OCI-LY1 (cell line): ENCODE measurements at regions not wholly inside any gene's neighbourhood (a gene's known extent, or its start where the extent isn't known, plus 50 kb on each side); places are given as distances from the start of the nearest gene placed in this dataset.

Experiments
- H2AFZ ChIP-seq: fragments of 200-600 bp; sonication (generic), shearing (Covaris generic); 2 replicates; pipeline ENCODE4 v1.6.0; 2014; ENCODE audit warnings: antibody characterized with exemption, mild to moderate bottlenecking, low read length
- H3F3A ChIP-seq: fragments of 200-600 bp; sonication (generic), shearing (Covaris generic); 2 replicates; pipeline ENCODE4 v1.6.0; 2014; ENCODE audit warnings: mild to moderate bottlenecking, antibody characterized with exemption, low read length, moderate library complexity; ENCODE audit not compliant: insufficient read depth
- H3K27ac ChIP-seq: fragments of 200-600 bp; sonication (generic); 2 replicates; pipeline ENCODE4 v1.5.1; 2014; ENCODE audit warnings: low read length, mixed run types, mild to moderate bottlenecking, low read depth; ENCODE audit not compliant: poor library complexity, severe bottlenecking
- H3K27me3 ChIP-seq: fragments of 200-600 bp; sonication (generic); 2 replicates; pipeline ENCODE4 v1.6.0; 2014; ENCODE audit warnings: antibody characterized with exemption, mild to moderate bottlenecking, low read length, moderate library complexity; ENCODE audit not compliant: insufficient read depth
- H3K36me3 ChIP-seq: fragments of 200-600 bp; sonication (generic); 2 replicates; pipeline ENCODE4 v1.6.1; 2014; ENCODE audit warnings: mild to moderate bottlenecking, antibody characterized with exemption, low read length, moderate library complexity, mixed read lengths; ENCODE audit not compliant: insufficient read depth
- H3K4me1 ChIP-seq: fragments of 200-600 bp; sonication (generic); 2 replicates; pipeline ENCODE4 v1.5.1; 2014; ENCODE audit warnings: mild to moderate bottlenecking, low read length, moderate library complexity; ENCODE audit not compliant: insufficient read depth, severe bottlenecking
- H3K4me2 ChIP-seq: fragments of 200-600 bp; sonication (generic), shearing (Covaris generic); 2 replicates; pipeline ENCODE4 v1.6.1; 2014; ENCODE audit warnings: low read length
- H3K4me3 ChIP-seq: fragments of 200-600 bp; sonication (generic); 2 replicates; pipeline ENCODE4 v1.5.1; 2014; ENCODE audit warnings: low read length, low read depth, mild to moderate bottlenecking, mixed read lengths; ENCODE audit not compliant: poor library complexity, severe bottlenecking
- H3K79me2 ChIP-seq: fragments of 200-600 bp; shearing (Covaris generic); 2 replicates; pipeline ENCODE4 v1.6.1; 2016; ENCODE audit warnings: mixed run types, low read length, mixed read lengths; ENCODE audit not compliant: insufficient read depth
- H3K9ac ChIP-seq: fragments of 200-600 bp; sonication (generic), shearing (Covaris generic); 2 replicates; pipeline ENCODE4 v1.6.1; 2014; ENCODE audit warnings: mild to moderate bottlenecking, low read length, mixed read lengths
- H3K9me2 ChIP-seq: fragments of 200-600 bp; sonication (generic), shearing (Covaris generic); 2 replicates; pipeline ENCODE4 v1.6.1; 2014; ENCODE audit warnings: low read depth, mild to moderate bottlenecking, low read length, mixed read lengths
- H3K9me3 ChIP-seq: fragments of 200-600 bp; shearing (Covaris generic); 2 replicates; pipeline ENCODE4 v1.6.1; 2014; ENCODE audit warnings: low read length, mixed read lengths
- H4K20me1 ChIP-seq: fragments of 200-600 bp; sonication (generic), shearing (Covaris generic); 2 replicates; pipeline ENCODE4 v1.6.0; 2016; ENCODE audit warnings: mild to moderate bottlenecking, low read length; ENCODE audit not compliant: insufficient read depth
- CTCF ChIP-seq: fragments of 200-600 bp; sonication (generic), shearing (Covaris generic); IDR thresholded peaks from 2 replicates; pipeline ENCODE4 v1.5.1; 2017; ENCODE audit warnings: mild to moderate bottlenecking, antibody characterized with exemption, low read length, moderate library complexity, mixed read lengths
- EZH2 ChIP-seq: fragments of 200-600 bp; sonication (generic), shearing (Covaris generic); IDR thresholded peaks from 2 replicates; pipeline ENCODE4 v1.8.0; 2017; ENCODE audit warnings: borderline replicate concordance, mixed run types, mild to moderate bottlenecking, antibody characterized with exemption, low read length, moderate library complexity, mixed read lengths

GRCh38 chr5:161235569-161235968, 311.0 kb downstream of the GABRB2 start:
- Histone ChIP-seq H3K79me2 (no peaks in the 10 kb centered on the region), H3K9ac (no peak overlapping the region), H4K20me1 (no peaks in the 10 kb centered on the region), H3K27me3 (no peaks in the 10 kb centered on the region), H3K9me3 (no peaks in the 10 kb centered on the region), H3K4me2 (no peak overlapping the region), H3K4me3 (no peak overlapping the region), H3K27ac (no peak overlapping the region), H3K9me2 (no peaks in the 10 kb centered on the region), H3K36me3 (no peaks in the 10 kb centered on the region), H3K4me1 (no peaks in the 10 kb centered on the region), H2AFZ (no peak overlapping the region), H3F3A (no peaks in the 10 kb centered on the region)
- no peak for TF ChIP-seq CTCF
- TF ChIP-seq EZH2, result no peak

- H3K4me3 ChIP-seq, result no peak overlapping the region
- no peaks in the 10 kb centered on the region for H3F3A ChIP-seq
- H3K4me2 ChIP-seq, result no peak overlapping the region
- TF ChIP-seq EZH2, result no peak
- no peak for TF ChIP-seq CTCF
- H3K36me3 ChIP-seq, result no peaks in the 10 kb centered on the region
- no peak overlapping the region for H2AFZ ChIP-seq
- H3K79me2 ChIP-seq, result no peaks in the 10 kb centered on the region
- H4K20me1 ChIP-seq, result no peaks in the 10 kb centered on the region
- H3K9me2 ChIP-seq, result no peaks in the 10 kb centered on the region
- H3K27ac ChIP-seq, result no peak overlapping the region
- no peaks in the 10 kb centered on the region for H3K27me3 ChIP-seq
- H3K4me1 ChIP-seq, result no peaks in the 10 kb centered on the region
- no peak overlapping the region for H3K9ac ChIP-seq
- H3K9me3 ChIP-seq, result no peaks in the 10 kb centered on the region
Observed at GRCh38 chr5:161233553-161233952, 313.0 kb downstream of the GABRB2 start.

GRCh38 chr5:161230221-161230620, 316.3 kb downstream of the GABRB2 start:
- Histone ChIP-seq H3K36me3 (no peaks in the 10 kb centered on the region), H3K9ac (no peak overlapping the region), H3K9me3 (no peaks in the 10 kb centered on the region), H3K9me2 (no peaks in the 10 kb centered on the region), H3K27me3 (no peaks in the 10 kb centered on the region), H3F3A (no peaks in the 10 kb centered on the region), H3K4me2 (no peak overlapping the region), H3K4me1 (no peaks in the 10 kb centered on the region), H4K20me1 (no peaks in the 10 kb centered on the region), H3K4me3 (no peak overlapping the region), H2AFZ (no peak overlapping the region), H3K27ac (no peak overlapping the region), H3K79me2 (no peaks in the 10 kb centered on the region)
- no peak for TF ChIP-seq EZH2
- TF ChIP-seq CTCF, result no peak
